Suprapubic skin (tissue), 4 donors: ENCODE measurements at regions not wholly inside any gene's neighbourhood (a gene's known extent, or its start where the extent isn't known, plus 50 kb on each side); places are given as distances from the start of the nearest gene placed in this dataset.

Experiments
- EP300 ChIP-seq: sonication (generic); formaldehyde crosslinking; IDR thresholded peaks from one replicate; pipeline ENCODE4 v1.6.1; 2017; ENCODE audit warnings: antibody characterized with exemption
- POLR2A ChIP-seq, 2 donors: fragments of 450-650 bp; IDR thresholded peaks; one replicate each; pipeline ENCODE4 v1.6.1; 2017; ENCODE audit warnings: antibody characterized with exemption in 2 of 2, mild to moderate bottlenecking in 2 of 2, moderate library complexity in 2 of 2
- POLR2AphosphoS5 ChIP-seq, 3 donors: sonication (generic); formaldehyde crosslinking; IDR thresholded peaks; one replicate each; pipeline ENCODE4 v1.6.1; 2017; ENCODE audit warnings: antibody characterized with exemption in 3 of 3
- TF ChIP-seq, protein P1 (sequence below), 2 donors: fragments of 200-600 bp in 1 of 2; fragments of 450-650 bp in 1 of 2; sonication (generic) in 1 of 2; IDR thresholded peaks; one replicate each; pipeline ENCODE4 v1.5.1; 2016 to 2019; ENCODE audit warnings: antibody characterized with exemption in 2 of 2, mild to moderate bottlenecking in 1 of 2, moderate library complexity in 1 of 2

DNA sequence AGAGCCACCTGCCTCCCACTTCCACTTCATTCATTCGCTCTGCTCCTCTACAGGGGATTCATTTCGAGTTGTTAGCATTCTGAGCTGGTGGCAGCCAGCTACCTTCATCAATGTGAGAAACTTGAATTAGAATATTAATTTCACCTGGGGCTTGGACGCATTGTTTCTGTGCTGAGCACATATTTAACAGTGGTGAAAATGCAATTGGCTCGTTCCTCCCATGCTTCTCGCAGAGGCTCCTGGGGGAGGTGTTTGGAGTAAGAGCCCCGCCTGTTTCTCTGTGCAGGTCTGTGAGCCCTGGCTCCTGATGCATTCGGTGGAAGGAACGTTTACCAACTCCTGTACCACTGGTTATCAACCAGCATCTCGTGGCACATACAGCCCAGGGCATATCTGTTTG is 141.5 kb downstream of the AACS start:
- TF ChIP-seq, protein P1, sequence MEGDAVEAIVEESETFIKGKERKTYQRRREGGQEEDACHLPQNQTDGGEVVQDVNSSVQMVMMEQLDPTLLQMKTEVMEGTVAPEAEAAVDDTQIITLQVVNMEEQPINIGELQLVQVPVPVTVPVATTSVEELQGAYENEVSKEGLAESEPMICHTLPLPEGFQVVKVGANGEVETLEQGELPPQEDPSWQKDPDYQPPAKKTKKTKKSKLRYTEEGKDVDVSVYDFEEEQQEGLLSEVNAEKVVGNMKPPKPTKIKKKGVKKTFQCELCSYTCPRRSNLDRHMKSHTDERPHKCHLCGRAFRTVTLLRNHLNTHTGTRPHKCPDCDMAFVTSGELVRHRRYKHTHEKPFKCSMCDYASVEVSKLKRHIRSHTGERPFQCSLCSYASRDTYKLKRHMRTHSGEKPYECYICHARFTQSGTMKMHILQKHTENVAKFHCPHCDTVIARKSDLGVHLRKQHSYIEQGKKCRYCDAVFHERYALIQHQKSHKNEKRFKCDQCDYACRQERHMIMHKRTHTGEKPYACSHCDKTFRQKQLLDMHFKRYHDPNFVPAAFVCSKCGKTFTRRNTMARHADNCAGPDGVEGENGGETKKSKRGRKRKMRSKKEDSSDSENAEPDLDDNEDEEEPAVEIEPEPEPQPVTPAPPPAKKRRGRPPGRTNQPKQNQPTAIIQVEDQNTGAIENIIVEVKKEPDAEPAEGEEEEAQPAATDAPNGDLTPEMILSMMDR (IDR thresholded peaks at IDR 0.05) = no peak
- TF ChIP-seq POLR2A (IDR thresholded peaks at IDR 0.05) (no peak), POLR2AphosphoS5 (IDR thresholded peaks at IDR 0.05) (no peak), EP300 (no peak)
